ENCODE measurements at regions not wholly inside any gene's neighbourhood (a gene's known extent, or its start where the extent isn't known, plus 50 kb on each side); places are given as distances from the start of the nearest gene placed in this dataset.

DNA sequence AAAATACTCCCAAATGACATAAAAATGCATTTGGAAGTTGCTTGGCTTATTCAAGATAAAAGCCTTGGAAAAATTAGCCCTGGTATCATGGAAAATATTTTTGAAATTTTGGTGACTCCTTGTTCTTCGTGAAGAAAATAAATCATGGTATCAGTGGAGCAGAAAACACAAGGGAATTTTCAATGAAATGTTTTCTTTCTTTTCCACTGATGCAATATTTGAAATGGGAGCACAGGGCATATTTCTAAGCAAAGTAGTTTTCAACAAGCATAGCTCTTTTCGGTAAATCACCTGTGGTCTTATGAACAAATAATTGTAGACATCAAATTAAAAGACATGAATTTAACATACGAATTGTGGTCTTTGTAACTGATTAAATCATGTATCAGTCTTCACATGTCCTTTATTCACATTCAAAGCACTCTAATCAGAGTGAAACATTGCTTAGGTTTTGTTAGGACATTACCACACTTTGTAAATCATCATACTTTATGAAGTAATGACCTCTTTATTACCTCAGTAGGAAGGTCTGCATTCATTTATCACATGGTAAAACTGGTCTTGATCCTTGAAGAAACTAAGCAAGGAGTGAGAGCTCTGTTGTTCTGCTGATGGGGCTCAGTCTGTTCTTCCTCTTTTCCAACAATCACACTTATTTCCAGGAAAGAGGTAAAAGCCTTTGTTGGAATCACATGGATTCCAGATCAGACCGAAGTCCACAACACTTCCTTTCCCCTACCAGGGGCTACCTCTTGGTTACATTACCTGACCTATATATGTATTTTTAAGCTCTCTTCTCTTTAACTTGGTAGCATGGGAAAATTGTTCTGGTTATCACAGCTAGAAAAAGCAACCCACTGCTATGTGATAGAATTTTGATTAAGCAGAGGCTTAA, 413.5 kb upstream of the THBS1 start (continued):
- TF ChIP-seq, protein P1, sequence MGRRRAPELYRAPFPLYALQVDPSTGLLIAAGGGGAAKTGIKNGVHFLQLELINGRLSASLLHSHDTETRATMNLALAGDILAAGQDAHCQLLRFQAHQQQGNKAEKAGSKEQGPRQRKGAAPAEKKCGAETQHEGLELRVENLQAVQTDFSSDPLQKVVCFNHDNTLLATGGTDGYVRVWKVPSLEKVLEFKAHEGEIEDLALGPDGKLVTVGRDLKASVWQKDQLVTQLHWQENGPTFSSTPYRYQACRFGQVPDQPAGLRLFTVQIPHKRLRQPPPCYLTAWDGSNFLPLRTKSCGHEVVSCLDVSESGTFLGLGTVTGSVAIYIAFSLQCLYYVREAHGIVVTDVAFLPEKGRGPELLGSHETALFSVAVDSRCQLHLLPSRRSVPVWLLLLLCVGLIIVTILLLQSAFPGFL (CRISPR knock-in tag; IDR thresholded peaks at IDR 0.05) = no peak
- TF ChIP-seq HNF4A (CRISPR knock-in tag; IDR thresholded peaks at IDR 0.05) (peak; percentile 52; the same call in 1 of the 2 replicates), KLF11 (CRISPR knock-in tag; IDR thresholded peaks at IDR 0.05) (no peak), PAWR (CRISPR knock-in tag; IDR thresholded peaks at IDR 0.05; ENCODE audit: borderline replicate concordance) (no peak), ZSCAN29 (CRISPR knock-in tag; conservative IDR thresholded peaks at IDR 0.05) (no peak), MAFK (conservative IDR thresholded peaks at IDR 0.05 in 1 of 2, IDR thresholded peaks at IDR 0.05 in 1 of 2; ENCODE audit: low read length in 2 of 2) (no peak), RXRB (CRISPR knock-in tag; IDR thresholded peaks at IDR 0.05; ENCODE audit: borderline replicate concordance) (0 out of 2 replicates have a peak, but pooled peaks have one; percentile 43), NFE2L1 (CRISPR knock-in tag; IDR thresholded peaks at IDR 0.05; ENCODE audit: borderline replicate concordance) (no peak), ZNF30 (CRISPR knock-in tag; IDR thresholded peaks at IDR 0.05) (no peak), FOXA3 (CRISPR knock-in tag; IDR thresholded peaks at IDR 0.05) (peak; percentile 53), ZNF484 (CRISPR knock-in tag; IDR thresholded peaks at IDR 0.05; ENCODE audit: borderline replicate concordance, low read depth) (no peak), ZNF20 (CRISPR knock-in tag; IDR thresholded peaks at IDR 0.05) (no peak), ARNT (IDR thresholded peaks at IDR 0.05) (no peak), BORCS8-MEF2B (CRISPR knock-in tag; IDR thresholded peaks at IDR 0.05) (no peak), HOXD1 (CRISPR knock-in tag; IDR thresholded peaks at IDR 0.05) (no peak), ZNF282 (IDR thresholded peaks at IDR 0.05; ENCODE audit: partially characterized antibody) (no peak), ZNF224 (CRISPR knock-in tag; IDR thresholded peaks at IDR 0.05) (no peak), ETV5 (CRISPR knock-in tag; IDR thresholded peaks at IDR 0.05; ENCODE audit: borderline replicate concordance) (peak; percentile 51; the same call in 1 of the 2 replicates), NONO (IDR thresholded peaks at IDR 0.05) (no peak), NONO (CRISPR knock-in tag; conservative IDR thresholded peaks at IDR 0.05) (no peak)
- TF ChIP-seq, protein P2, sequence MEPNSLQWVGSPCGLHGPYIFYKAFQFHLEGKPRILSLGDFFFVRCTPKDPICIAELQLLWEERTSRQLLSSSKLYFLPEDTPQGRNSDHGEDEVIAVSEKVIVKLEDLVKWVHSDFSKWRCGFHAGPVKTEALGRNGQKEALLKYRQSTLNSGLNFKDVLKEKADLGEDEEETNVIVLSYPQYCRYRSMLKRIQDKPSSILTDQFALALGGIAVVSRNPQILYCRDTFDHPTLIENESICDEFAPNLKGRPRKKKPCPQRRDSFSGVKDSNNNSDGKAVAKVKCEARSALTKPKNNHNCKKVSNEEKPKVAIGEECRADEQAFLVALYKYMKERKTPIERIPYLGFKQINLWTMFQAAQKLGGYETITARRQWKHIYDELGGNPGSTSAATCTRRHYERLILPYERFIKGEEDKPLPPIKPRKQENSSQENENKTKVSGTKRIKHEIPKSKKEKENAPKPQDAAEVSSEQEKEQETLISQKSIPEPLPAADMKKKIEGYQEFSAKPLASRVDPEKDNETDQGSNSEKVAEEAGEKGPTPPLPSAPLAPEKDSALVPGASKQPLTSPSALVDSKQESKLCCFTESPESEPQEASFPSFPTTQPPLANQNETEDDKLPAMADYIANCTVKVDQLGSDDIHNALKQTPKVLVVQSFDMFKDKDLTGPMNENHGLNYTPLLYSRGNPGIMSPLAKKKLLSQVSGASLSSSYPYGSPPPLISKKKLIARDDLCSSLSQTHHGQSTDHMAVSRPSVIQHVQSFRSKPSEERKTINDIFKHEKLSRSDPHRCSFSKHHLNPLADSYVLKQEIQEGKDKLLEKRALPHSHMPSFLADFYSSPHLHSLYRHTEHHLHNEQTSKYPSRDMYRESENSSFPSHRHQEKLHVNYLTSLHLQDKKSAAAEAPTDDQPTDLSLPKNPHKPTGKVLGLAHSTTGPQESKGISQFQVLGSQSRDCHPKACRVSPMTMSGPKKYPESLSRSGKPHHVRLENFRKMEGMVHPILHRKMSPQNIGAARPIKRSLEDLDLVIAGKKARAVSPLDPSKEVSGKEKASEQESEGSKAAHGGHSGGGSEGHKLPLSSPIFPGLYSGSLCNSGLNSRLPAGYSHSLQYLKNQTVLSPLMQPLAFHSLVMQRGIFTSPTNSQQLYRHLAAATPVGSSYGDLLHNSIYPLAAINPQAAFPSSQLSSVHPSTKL (CRISPR knock-in tag; IDR thresholded peaks at IDR 0.05) = peak; percentile 74
- TF ChIP-seq, protein P3, sequence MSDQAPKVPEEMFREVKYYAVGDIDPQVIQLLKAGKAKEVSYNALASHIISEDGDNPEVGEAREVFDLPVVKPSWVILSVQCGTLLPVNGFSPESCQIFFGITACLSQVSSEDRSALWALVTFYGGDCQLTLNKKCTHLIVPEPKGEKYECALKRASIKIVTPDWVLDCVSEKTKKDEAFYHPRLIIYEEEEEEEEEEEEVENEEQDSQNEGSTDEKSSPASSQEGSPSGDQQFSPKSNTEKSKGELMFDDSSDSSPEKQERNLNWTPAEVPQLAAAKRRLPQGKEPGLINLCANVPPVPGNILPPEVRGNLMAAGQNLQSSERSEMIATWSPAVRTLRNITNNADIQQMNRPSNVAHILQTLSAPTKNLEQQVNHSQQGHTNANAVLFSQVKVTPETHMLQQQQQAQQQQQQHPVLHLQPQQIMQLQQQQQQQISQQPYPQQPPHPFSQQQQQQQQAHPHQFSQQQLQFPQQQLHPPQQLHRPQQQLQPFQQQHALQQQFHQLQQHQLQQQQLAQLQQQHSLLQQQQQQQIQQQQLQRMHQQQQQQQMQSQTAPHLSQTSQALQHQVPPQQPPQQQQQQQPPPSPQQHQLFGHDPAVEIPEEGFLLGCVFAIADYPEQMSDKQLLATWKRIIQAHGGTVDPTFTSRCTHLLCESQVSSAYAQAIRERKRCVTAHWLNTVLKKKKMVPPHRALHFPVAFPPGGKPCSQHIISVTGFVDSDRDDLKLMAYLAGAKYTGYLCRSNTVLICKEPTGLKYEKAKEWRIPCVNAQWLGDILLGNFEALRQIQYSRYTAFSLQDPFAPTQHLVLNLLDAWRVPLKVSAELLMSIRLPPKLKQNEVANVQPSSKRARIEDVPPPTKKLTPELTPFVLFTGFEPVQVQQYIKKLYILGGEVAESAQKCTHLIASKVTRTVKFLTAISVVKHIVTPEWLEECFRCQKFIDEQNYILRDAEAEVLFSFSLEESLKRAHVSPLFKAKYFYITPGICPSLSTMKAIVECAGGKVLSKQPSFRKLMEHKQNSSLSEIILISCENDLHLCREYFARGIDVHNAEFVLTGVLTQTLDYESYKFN (CRISPR knock-in tag; conservative IDR thresholded peaks at IDR 0.05) = peak; percentile 40
